ENCODE measurements at regions not wholly inside any gene's neighbourhood (a gene's known extent, or its start where the extent isn't known, plus 50 kb on each side); places are given as distances from the start of the nearest gene placed in this dataset.
"Not testable (repeated sequence)": the region's sequence is repeated elsewhere in the genome, so short reads cannot be mapped to it uniquely, and the experiment has no call there.

GRCh38 chr18:30440351-30440750 is 602.2 kb downstream of the DSC3 start:
- DNase-seq (ENCODE audit: low spot score), result no peak
- no peaks in the 10 kb centered on the region for H3K9me3 Mint-ChIP-seq (ENCODE audit: low read depth)
- H3K27ac Mint-ChIP-seq (ENCODE audit: unreplicated experiment), result no peak overlapping the region
- no peak for TF ChIP-seq CTCF (IDR thresholded peaks at IDR 0.05)
- H3K4me3 Mint-ChIP-seq (ENCODE audit: unreplicated experiment), result no peak overlapping the region
- no peaks in the 10 kb centered on the region for H3K36me3 Mint-ChIP-seq (ENCODE audit: low read depth)
- H3K4me1 Mint-ChIP-seq (ENCODE audit: low read depth), result peaks cover 3% of the 10 kb centered on the region
- H3K27me3 Mint-ChIP-seq (ENCODE audit: low read depth), result no peaks in the 10 kb centered on the region

GRCh38 chr18:30439174-30439573 is 603.4 kb downstream of the DSC3 start:
- H3K27me3 Mint-ChIP-seq (ENCODE audit: low read depth), result no peaks in the 10 kb centered on the region
- DNase-seq (ENCODE audit: low spot score), result no peak
- TF ChIP-seq CTCF (IDR thresholded peaks at IDR 0.05), result no peak
- no peaks in the 10 kb centered on the region for H3K9me3 Mint-ChIP-seq (ENCODE audit: low read depth)
- H3K27ac Mint-ChIP-seq (ENCODE audit: unreplicated experiment), result no peak overlapping the region
- H3K4me3 Mint-ChIP-seq (ENCODE audit: unreplicated experiment), result no peak overlapping the region
- peaks cover 3% of the 10 kb centered on the region for H3K4me1 Mint-ChIP-seq (ENCODE audit: low read depth)
- H3K36me3 Mint-ChIP-seq (ENCODE audit: low read depth), result no peaks in the 10 kb centered on the region

GRCh38 chr18:30432349-30432748 is 610.2 kb downstream of the DSC3 start:
- Mint-ChIP-seq H3K27me3 (ENCODE audit: low read depth) (no peaks in the 10 kb centered on the region), H3K27ac (ENCODE audit: unreplicated experiment) (no peak overlapping the region), H3K9me3 (ENCODE audit: low read depth) (no peaks in the 10 kb centered on the region), H3K36me3 (ENCODE audit: low read depth) (no peaks in the 10 kb centered on the region), H3K4me1 (ENCODE audit: low read depth) (no peaks in the 10 kb centered on the region), H3K4me3 (ENCODE audit: unreplicated experiment) (no peak overlapping the region)
- TF ChIP-seq CTCF (IDR thresholded peaks at IDR 0.05), result no peak
- no peak for DNase-seq (ENCODE audit: low spot score)

- not testable (repeated sequence) for H3K4me3 Mint-ChIP-seq (ENCODE audit: unreplicated experiment); H3K4me1 Mint-ChIP-seq (ENCODE audit: low read depth); H3K9me3 Mint-ChIP-seq (ENCODE audit: low read depth); H3K36me3 Mint-ChIP-seq (ENCODE audit: low read depth); DNase-seq (ENCODE audit: low spot score); H3K27me3 Mint-ChIP-seq (ENCODE audit: low read depth); H3K27ac Mint-ChIP-seq (ENCODE audit: unreplicated experiment)
These were observed 623.1 kb downstream of the DSC3 start for GRCh38 chr18:30419399-30419798.

GRCh38 chr18:30415903-30416302 is 626.6 kb downstream of the DSC3 start:
- no peak for DNase-seq (ENCODE audit: low spot score)
- no peak for TF ChIP-seq CTCF (IDR thresholded peaks at IDR 0.05)
- Mint-ChIP-seq H3K27ac (ENCODE audit: unreplicated experiment) (no peak overlapping the region), H3K4me3 (ENCODE audit: unreplicated experiment) (no peak overlapping the region), H3K36me3 (ENCODE audit: low read depth) (no peaks in the 10 kb centered on the region), H3K27me3 (ENCODE audit: low read depth) (peaks cover 4% of the 10 kb centered on the region), H3K9me3 (ENCODE audit: low read depth) (peaks cover 4% of the 10 kb centered on the region), H3K4me1 (ENCODE audit: low read depth) (no peaks in the 10 kb centered on the region)

- Mint-ChIP-seq H3K4me3 (ENCODE audit: unreplicated experiment) (no peak overlapping the region), H3K27ac (ENCODE audit: unreplicated experiment) (no peak overlapping the region)
- DNase-seq (ENCODE audit: low spot score), result no peak
These were observed 633.4 kb downstream of the DSC3 start for GRCh38 chr18:30409120-30409519.

More at GRCh38 chr18:30409120-30409519, 633.4 kb downstream of the DSC3 start:
- TF ChIP-seq CTCF (IDR thresholded peaks at IDR 0.05), result no peak
- Mint-ChIP-seq H3K9me3 (ENCODE audit: low read depth) (peaks cover 15% of the 10 kb centered on the region), H3K36me3 (ENCODE audit: low read depth) (no peaks in the 10 kb centered on the region), H3K4me1 (ENCODE audit: low read depth) (no peaks in the 10 kb centered on the region), H3K27me3 (ENCODE audit: low read depth) (peaks cover 2% of the 10 kb centered on the region)
